Trophoblast cell (in vitro differentiated cells and primary cell): ENCODE measurements at regions not wholly inside any gene's neighbourhood (a gene's known extent, or its start where the extent isn't known, plus 50 kb on each side); places are given as distances from the start of the nearest gene placed in this dataset.

Source experiments
- DNase-seq, 2 donors: peaks; one replicate each; pipeline ENCODE4 v3.0.0-alpha.2; 2016
- H2AFZ ChIP-seq: 2 replicates; pipeline ENCODE4 v1.6.1; 2013; ENCODE audit warnings: low read length, moderate library complexity, mild to moderate bottlenecking; ENCODE audit not compliant: insufficient read depth, poor library complexity
- H2AK5ac ChIP-seq: 2 replicates; pipeline ENCODE4 v1.6.1; 2013; ENCODE audit warnings: mild to moderate bottlenecking, low read length
- H2BK120ac ChIP-seq: 2 replicates; pipeline ENCODE4 v1.6.1; 2013; ENCODE audit warnings: low read length, mild to moderate bottlenecking, moderate library complexity; ENCODE audit not compliant: insufficient read depth, poor library complexity
- H2BK12ac ChIP-seq: 2 replicates; pipeline ENCODE4 v1.6.1; 2013; ENCODE audit warnings: mild to moderate bottlenecking, low read length, moderate library complexity
- H2BK5ac ChIP-seq: 2 replicates; pipeline ENCODE4 v1.6.1; 2013; ENCODE audit warnings: low read length, low read depth, moderate library complexity, mild to moderate bottlenecking; ENCODE audit not compliant: poor library complexity
- H3K14ac ChIP-seq: 2 replicates; pipeline ENCODE4 v1.6.1; 2013; ENCODE audit warnings: mild to moderate bottlenecking, low read length
- H3K18ac ChIP-seq: 2 replicates; pipeline ENCODE4 v1.6.1; 2013; ENCODE audit warnings: mild to moderate bottlenecking, low read length
- H3K23ac ChIP-seq: 2 replicates; pipeline ENCODE4 v1.6.1; 2013; ENCODE audit warnings: low read length
- H3K27ac ChIP-seq: 2 replicates; pipeline ENCODE4 v1.5.1; 2013; ENCODE audit warnings: low read depth, mild to moderate bottlenecking, inconsistent platforms, low read length, moderate library complexity
- H3K27me3 ChIP-seq: 2 replicates; pipeline ENCODE4 v1.6.1; 2013; ENCODE audit warnings: inconsistent platforms, mild to moderate bottlenecking, low read length, moderate library complexity; ENCODE audit not compliant: insufficient read depth
- H3K36me3 ChIP-seq, 2 experiments: 1 replicate in 1 of 2; 2 replicates in 1 of 2; pipeline ENCODE4 v1.6.1; 2013; ENCODE audit warnings: low read length in 2 of 2, mild to moderate bottlenecking in 2 of 2, moderate library complexity in 1 of 2; ENCODE audit not compliant: insufficient read depth in 2 of 2, control insufficient read depth in 1 of 2
- H3K4ac ChIP-seq: 2 replicates; pipeline ENCODE4 v1.6.1; 2013; ENCODE audit warnings: low read depth, mild to moderate bottlenecking, low read length, moderate library complexity
- H3K4me1 ChIP-seq, 2 experiments: 1 replicate in 1 of 2; 2 replicates in 1 of 2; pipeline ENCODE4 v1.6.1; 2013; ENCODE audit warnings: low read length in 2 of 2, mild to moderate bottlenecking in 2 of 2, moderate library complexity in 1 of 2; ENCODE audit not compliant: insufficient read depth in 2 of 2, control insufficient read depth in 1 of 2
- H3K4me2 ChIP-seq: 2 replicates; pipeline ENCODE4 v1.6.1; 2013; ENCODE audit warnings: inconsistent platforms, mild to moderate bottlenecking, low read length, moderate library complexity
- H3K4me3 ChIP-seq: 2 replicates; pipeline ENCODE4 v1.5.1; 2013; ENCODE audit warnings: mild to moderate bottlenecking, low read depth, low read length, inconsistent platforms
- H3K79me1 ChIP-seq: one replicate; pipeline ENCODE4 v1.6.1; 2013; ENCODE audit warnings: low read length
- H3K79me2 ChIP-seq: 2 replicates; pipeline ENCODE4 v1.6.1; 2013; ENCODE audit warnings: low read length, mild to moderate bottlenecking; ENCODE audit not compliant: control insufficient read depth, insufficient read depth, poor library complexity
- H3K9ac ChIP-seq: 2 replicates; pipeline ENCODE4 v1.6.1; 2013; ENCODE audit warnings: mild to moderate bottlenecking, low read length
- H3K9me3 ChIP-seq: 2 replicates; pipeline ENCODE4 v1.6.1; 2013; ENCODE audit warnings: low read depth, mild to moderate bottlenecking, control low read depth, inconsistent platforms, low read length; ENCODE audit not compliant: insufficient read depth
- H4K12ac ChIP-seq: 2 replicates; pipeline ENCODE4 v1.6.1; 2013; ENCODE audit warnings: low read depth, mild to moderate bottlenecking, low read length, moderate library complexity
- H4K8ac ChIP-seq: 2 replicates; pipeline ENCODE4 v1.6.1; 2013; ENCODE audit warnings: low read depth, mild to moderate bottlenecking, low read length, moderate library complexity
- H4K91ac ChIP-seq: one replicate; pipeline ENCODE4 v1.6.1; 2013; ENCODE audit warnings: low read depth, mild to moderate bottlenecking, low read length, moderate library complexity
- WGBS: extraction: QIAGEN DNeasy Blood & Tissue Kit; methylation state at CpG from one replicate; pipeline ENCODE4 v1.1.7; 2013; ENCODE audit warnings: missing lambda C conversion rate; ENCODE audit not compliant: insufficient read length, insufficient coverage; ENCODE audit errors: extremely low coverage; 5-methylcytosine and 5-hydroxymethylcytosine counted together

DNA sequence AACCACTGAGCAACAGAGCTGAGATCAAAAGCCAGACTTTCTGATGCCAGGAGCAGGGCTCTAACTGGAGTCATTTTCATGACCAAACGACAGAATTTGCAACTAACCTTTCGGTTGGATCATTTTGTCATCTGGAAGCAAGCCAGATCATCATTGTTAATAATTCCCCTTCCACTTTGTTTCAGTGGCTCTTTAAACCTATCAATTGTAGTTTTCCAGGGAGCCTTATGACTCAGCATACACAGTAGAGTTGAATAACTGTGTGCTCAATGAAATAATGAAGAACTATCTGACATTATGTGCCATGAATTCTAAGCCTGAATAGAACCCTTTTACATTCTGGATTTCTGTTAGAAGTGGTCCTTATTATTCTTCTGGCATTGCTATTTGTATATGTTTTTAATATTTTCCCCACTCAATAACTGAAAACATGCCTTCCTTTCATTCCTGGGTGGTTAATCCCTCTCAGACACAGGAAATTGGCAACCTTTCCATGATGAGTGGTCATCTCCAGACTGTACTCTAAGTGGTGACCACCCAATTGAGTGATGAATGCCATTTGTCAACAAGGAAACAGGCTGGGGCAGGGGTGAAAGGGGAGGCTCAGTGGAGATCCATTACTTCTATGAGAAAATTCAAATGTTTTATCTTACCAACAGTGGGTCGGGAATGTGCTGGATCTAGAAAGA is 431.8 kb downstream of the BCOR start:
- H4K12ac ChIP-seq: no peak overlapping the region
- H3K79me1 ChIP-seq: no peaks in the 10 kb centered on the region
- H3K4me3 ChIP-seq: no peak overlapping the region
- no peak overlapping the region for H3K14ac ChIP-seq
- WGBS: no CpG with 5 or more reads among the region's 3 CpGs
- H3K4me1 ChIP-seq: peaks cover 0 to 8% of the 10 kb centered on the region in 2 experiments
- H2AK5ac ChIP-seq: no peak overlapping the region
- H3K79me2 ChIP-seq: no peaks in the 10 kb centered on the region
- no peak overlapping the region for H4K91ac ChIP-seq
- H2BK12ac ChIP-seq: no peak overlapping the region
- H2AFZ ChIP-seq: no peak overlapping the region
- H4K8ac ChIP-seq: no peak overlapping the region
- H2BK120ac ChIP-seq: no peak overlapping the region
- H3K4me2 ChIP-seq: no peak overlapping the region
- no peak overlapping the region for H2BK5ac ChIP-seq
- H3K27ac ChIP-seq: no peak overlapping the region
- no peak for DNase-seq
- H3K9me3 ChIP-seq: no peaks in the 10 kb centered on the region
- no peaks in the 10 kb centered on the region for H3K36me3 ChIP-seq
- no peaks in the 10 kb centered on the region for H3K27me3 ChIP-seq
- no peak overlapping the region for H3K18ac ChIP-seq
- no peak overlapping the region for H3K4ac ChIP-seq
- no peak overlapping the region for H3K23ac ChIP-seq
- H3K9ac ChIP-seq: no peak overlapping the region

DNA sequence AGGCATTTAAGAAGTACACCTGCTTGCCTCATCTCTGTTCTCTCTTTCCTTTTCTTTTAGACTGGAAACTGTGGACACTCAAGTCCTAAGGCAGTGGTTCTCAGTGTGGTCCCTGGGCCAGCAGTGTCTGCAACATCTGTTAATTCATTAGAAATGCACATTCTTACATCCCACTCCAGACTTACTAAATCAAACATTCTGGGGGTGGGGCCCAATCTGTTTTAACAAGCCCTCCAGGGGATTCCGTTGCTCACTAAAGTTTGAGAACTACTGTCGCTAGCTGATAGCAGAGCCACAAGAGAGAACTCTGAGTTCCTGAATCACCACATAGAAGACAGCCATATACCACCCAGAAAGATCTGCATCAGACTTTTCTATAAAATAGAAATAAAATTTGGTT is 430.6 kb downstream of the BCOR start:
- H3K4me3 ChIP-seq: no peak overlapping the region

DNA sequence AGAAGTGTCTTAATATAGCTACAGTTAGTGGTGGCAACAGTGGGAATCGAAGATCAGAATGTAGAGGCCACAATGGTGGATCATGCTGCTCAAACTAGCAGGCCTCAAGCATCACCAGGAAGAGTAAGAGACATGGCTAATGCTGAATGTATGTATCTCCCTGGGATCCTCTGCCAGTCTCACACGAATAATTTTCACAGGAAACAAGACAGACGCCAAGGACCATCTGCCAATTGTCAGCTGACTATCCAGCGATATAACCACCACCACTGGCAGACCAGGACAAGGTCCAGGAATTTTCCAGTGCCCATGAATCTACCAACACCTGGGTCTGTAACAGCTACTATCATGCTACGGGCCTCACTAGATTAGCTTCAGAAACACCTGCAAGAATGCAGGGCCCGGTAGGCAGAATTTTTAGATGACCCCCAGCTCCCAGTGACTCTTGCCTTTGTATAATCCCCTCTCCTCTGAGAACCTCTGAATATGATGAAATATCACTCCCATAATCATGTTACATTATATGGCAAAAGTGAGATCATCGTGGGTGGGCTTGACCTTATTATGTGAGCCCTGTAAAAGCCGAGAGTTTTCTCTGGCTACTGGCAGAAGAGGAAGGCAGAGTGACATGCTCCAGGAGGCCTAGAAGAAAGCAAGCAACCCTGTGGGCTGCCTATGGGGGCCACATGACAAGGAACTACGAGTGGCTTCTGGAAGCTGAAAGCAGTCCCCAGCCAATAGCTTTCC is 429.8 kb downstream of the BCOR start:
- DNase-seq: no peak
- Histone ChIP-seq H3K79me2 (no peaks in the 10 kb centered on the region), H3K14ac (no peak overlapping the region), H3K9me3 (no peaks in the 10 kb centered on the region), H3K4me3 (no peak overlapping the region), H3K23ac (no peak overlapping the region), H3K27me3 (no peaks in the 10 kb centered on the region), H3K4me2 (no peak overlapping the region), H2BK5ac (no peak overlapping the region), H3K9ac (no peak overlapping the region), H3K18ac (no peak overlapping the region), H4K12ac (no peak overlapping the region), H3K27ac (no peak overlapping the region), H3K4me1 (peaks cover 0 to 8% of the 10 kb centered on the region in 2 experiments), H4K8ac (no peak overlapping the region), H3K36me3 (no peaks in the 10 kb centered on the region), H2AK5ac (no peak overlapping the region), H2AFZ (no peak overlapping the region), H3K79me1 (no peaks in the 10 kb centered on the region), H3K4ac (no peak overlapping the region), H4K91ac (peak overlapping the region; percentile 6), H2BK12ac (no peak overlapping the region), H2BK120ac (no peak overlapping the region)
- no CpG with 5 or more reads among the region's 9 CpGs for WGBS

More for the DNA sequence above, 430.6 kb downstream of the BCOR start:
- H3K79me2 ChIP-seq: no peaks in the 10 kb centered on the region
- no peaks in the 10 kb centered on the region for H3K36me3 ChIP-seq
- no peak overlapping the region for H3K14ac ChIP-seq
- no peak overlapping the region for H3K27ac ChIP-seq
- H3K4me2 ChIP-seq: no peak overlapping the region
- H3K23ac ChIP-seq: no peak overlapping the region
- H2AK5ac ChIP-seq: no peak overlapping the region
- no peak overlapping the region for H2BK5ac ChIP-seq
- no peak for DNase-seq
- no peak overlapping the region for H2BK120ac ChIP-seq
- H4K12ac ChIP-seq: no peak overlapping the region
- H4K91ac ChIP-seq: no peak overlapping the region
- no peaks in the 10 kb centered on the region for H3K9me3 ChIP-seq
- no peak overlapping the region for H3K18ac ChIP-seq
- H2AFZ ChIP-seq: no peak overlapping the region
- H4K8ac ChIP-seq: no peak overlapping the region
- H3K27me3 ChIP-seq: no peaks in the 10 kb centered on the region
- H3K4ac ChIP-seq: no peak overlapping the region
- peaks cover 0 to 8% of the 10 kb centered on the region in 2 experiments for H3K4me1 ChIP-seq
- no peak overlapping the region for H3K9ac ChIP-seq
- no peak overlapping the region for H2BK12ac ChIP-seq
- no peaks in the 10 kb centered on the region for H3K79me1 ChIP-seq
- WGBS: no CpG with 5 or more reads among the region's 2 CpGs

DNA sequence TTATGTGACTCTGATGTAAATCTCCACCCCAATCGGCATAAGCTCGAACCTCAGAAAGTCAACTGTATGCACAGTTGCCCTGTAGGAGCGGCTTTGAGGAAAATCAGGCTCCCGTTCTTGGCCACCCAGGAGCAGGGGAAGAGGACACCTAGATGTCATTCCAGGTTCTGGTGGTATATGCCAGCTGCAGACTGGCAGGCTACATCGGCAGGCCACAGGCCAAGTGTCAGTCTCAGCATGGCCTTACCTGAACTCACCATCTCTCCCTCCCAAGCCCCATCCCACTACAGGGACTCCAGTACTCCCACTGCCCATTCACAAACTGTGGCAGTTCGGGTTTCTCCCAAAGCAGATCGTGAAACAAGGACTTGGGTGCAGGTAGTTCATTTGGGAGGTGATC is 428.1 kb downstream of the BCOR start:
- DNase-seq: no peak

More for the DNA sequence above, 428.1 kb downstream of the BCOR start:
- Histone ChIP-seq H3K36me3 (no peaks in the 10 kb centered on the region), H3K4me2 (no peak overlapping the region), H4K8ac (no peak overlapping the region), H3K4me3 (no peak overlapping the region), H3K27ac (no peak overlapping the region), H4K12ac (no peak overlapping the region), H3K4me1 (peaks cover 0 to 10% of the 10 kb centered on the region in 2 experiments), H3K23ac (no peak overlapping the region), H3K27me3 (no peaks in the 10 kb centered on the region), H3K79me2 (no peaks in the 10 kb centered on the region), H2AFZ (no peak overlapping the region), H2BK5ac (no peak overlapping the region), H3K79me1 (no peaks in the 10 kb centered on the region), H4K91ac (no peak overlapping the region), H3K9me3 (no peaks in the 10 kb centered on the region), H2BK120ac (no peak overlapping the region), H2BK12ac (no peak overlapping the region), H3K18ac (no peak overlapping the region), H2AK5ac (no peak overlapping the region), H3K14ac (no peak overlapping the region), H3K4ac (no peak overlapping the region), H3K9ac (no peak overlapping the region)
- no CpG with 5 or more reads among the region's 7 CpGs for WGBS
